Dedifferentiated amniotic fluid mesenchymal stem cell (primary cell): ENCODE measurements at regions not wholly inside any gene's neighbourhood (a gene's known extent, or its start where the extent isn't known, plus 50 kb on each side); places are given as distances from the start of the nearest gene placed in this dataset.

ENCODE experiments used
- DNase-seq: peaks from one replicate; pipeline ENCODE4 v3.0.0-alpha.2; 2016; ENCODE audit errors: extremely low spot score

DNA sequence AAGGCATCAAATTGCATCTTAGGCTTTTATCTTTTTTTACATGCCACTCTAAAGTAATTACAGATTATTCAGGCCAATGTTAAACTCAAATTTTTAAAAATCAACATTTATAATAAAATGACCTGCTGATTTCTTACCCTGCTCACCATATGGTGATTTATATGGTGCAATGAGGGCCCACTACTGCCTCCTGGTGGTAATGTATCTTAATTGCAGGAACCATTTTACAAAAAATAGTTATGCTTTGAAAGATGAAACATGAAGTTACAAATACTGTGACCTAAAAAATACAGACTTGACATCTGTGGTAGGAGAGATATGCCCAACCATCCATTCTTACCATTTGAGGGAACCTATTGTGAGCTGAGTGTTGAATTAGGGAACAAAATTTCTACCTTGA is 292.6 kb upstream of the TAS2R1 start:
- DNase-seq = no peak

DNA sequence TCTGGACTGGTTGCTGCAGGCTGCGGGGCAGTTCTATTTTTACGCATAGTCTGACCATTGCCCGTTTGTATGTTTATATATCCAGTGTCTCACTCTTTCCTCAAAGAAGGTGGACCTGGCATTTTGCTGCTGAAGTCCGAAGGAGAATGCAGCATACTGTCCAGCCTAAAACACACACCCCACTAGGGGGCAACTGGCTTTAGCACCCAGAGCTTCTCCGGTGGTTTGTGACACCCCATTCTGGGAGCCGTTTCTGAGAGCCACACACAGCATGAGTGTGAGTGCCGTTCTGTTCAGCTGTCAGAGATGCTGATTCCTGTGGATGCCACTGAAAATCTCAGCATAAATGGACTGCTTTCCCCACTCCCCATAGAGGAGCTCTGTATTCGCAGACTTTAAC is 290.5 kb upstream of the TAS2R1 start:
- no peak for DNase-seq

DNA sequence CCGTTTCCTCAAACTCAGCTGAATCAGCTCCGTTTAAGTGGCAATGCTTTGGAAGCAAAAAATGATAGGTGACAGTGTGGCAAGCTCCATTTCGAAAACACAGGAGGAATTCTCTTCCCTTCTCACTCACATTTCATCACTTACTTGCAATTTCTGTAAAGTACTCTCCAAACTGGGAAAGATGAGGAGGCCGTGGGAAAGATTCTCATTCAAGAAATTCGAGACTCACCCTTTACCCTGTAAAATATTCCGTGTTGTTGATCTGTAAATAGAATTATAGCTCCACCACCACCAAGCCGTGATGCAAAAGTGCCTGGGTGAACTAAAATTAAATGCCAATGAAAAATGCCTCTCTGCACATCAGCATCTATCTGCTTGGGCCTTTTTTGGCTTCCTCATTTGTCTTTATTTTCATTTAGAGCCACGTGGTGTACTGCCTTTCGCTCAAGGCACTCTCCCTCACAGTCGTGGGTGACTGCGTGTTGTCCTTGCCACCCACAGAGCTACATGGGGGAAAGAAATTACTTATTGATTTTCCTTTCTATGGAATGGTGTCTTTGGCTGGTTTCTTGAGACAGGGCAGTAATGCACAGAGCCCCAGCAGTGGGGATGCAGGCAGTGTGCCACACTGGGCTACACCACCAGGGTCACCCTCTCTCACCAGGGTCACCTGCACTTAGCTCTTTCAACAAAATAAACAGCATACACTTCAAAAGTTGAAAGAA is 289.3 kb upstream of the TAS2R1 start:
- no peak for DNase-seq

DNA sequence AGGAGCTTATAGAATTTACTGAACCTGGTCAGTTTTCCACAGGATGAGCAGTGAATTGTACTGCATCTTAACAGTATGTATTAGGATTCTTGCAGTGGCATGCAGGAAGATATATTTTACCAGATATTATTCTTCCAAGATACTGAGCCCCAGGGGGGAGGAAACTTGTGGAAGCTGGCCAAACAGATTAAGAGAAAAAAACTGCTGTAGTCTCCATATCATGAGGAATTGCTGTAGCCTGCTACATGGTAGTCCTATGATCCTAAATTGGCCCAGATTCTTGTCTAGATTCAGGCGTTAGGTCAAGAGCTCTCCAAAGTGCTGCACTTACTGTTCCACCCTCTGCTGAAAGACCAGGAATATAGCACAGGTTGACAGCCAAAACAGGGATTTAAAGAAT is 275.5 kb upstream of the TAS2R1 start:
- no peak for DNase-seq

DNA sequence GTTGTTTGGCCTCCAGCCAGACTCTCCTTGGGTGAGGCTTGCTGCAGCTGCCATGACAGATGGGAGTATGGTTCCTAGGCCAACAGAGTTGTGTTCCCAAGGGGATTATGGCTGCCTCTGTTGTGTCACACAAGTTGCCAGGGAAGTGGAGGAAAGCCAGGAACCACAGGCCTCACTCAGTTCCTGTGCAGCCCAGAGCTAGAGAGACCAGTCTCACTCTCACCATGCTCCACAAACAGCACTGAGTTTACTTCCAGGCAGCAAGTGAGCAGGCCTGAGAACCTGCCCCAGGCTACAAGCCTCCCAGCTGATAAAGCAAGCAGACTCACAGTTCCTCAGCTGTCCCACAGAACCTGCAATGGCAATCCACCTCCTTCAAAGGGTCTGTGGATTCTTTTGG is 273.6 kb upstream of the TAS2R1 start:
- DNase-seq = no peak

DNA sequence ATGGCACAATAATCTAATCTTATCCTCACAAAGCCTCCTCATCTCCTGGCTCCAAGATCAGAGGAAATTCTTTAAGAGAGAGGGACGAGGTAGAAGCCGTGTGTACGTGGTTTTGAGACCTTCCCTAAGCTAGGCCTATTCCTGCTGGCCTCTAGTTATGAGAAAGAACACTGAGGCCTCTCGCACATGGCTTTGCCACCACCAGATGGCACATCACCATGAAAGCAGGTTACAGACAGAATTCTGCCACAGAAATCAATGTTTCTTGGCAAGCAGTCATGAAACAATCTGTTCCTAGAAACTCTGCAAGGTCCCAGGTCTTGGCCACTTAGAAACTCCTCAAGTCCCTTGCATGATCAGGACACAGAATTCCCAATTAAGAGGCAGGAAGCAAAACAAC is 268.2 kb upstream of the TAS2R1 start:
- peak; percentile 28 for DNase-seq

DNA sequence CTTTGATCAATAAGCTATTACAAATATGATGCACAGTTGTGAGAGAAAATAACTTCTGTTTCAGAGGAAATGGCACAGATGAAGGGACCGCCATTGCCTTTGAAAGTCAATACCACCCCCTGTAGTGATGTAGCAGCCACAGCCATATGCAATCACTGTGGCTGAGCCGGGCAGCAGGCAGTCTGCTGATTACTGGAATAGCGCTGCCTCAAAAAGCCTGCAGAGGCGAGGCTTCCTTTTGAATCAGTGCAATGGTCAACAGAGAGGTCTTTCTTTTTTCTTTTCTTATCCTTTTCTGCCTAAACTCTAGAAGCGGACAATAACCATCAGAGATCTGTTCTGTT is 265.1 kb upstream of the TAS2R1 start:
- no peak for DNase-seq

DNA sequence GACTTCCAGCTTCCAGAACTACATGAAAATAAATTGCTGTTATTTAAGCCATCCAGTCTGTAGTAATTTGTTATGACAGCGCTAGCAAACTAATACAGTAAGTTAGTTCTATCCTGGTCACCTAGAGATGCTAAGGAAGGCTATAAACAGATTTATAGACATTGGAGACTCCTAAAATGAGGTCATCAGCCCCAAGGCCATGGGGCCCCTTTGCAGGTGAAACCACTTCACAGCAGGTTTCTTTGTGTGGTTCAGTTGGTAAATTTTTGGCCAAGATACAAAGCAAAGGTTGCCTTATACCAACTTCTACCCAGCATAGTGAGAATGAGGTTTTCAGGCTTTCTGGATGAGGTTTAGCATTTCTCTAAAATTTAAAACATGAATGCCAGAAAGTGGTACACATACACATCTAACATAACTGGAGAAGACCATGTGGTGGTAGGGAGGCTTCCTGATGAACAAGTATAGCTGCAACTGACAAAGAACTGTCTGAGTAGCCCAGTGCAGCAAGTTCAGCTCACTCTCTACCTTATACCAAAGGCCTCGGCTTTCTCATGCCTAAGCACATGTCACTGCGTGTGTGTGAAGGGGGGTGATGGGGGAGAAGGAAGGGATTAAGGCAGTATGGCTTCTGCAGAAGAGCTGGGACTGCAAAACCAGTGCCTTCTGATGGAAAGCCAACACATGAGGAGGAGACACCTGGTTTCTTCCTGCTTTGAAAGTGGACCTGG is 264.6 kb upstream of the TAS2R1 start:
- no peak for DNase-seq

DNA sequence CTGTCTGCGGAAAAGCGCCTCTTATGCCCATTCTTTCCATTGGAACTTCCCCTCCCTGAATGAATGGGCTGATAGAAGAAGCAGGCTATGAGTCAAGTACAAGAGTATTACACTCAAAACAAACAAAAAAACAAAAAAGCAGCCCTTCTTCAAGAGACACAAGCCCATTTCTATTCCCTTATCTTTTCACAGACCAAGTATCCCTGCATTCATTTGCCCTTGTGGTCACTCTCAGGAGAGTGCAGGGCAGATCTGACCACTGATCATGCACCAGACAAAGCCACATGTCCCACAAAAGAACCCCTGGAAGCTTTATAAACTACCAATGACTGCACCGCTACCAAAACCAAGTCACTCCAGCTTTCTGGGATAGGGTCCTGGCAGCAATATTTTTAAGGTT is 262.5 kb upstream of the TAS2R1 start:
- no peak for DNase-seq

DNA sequence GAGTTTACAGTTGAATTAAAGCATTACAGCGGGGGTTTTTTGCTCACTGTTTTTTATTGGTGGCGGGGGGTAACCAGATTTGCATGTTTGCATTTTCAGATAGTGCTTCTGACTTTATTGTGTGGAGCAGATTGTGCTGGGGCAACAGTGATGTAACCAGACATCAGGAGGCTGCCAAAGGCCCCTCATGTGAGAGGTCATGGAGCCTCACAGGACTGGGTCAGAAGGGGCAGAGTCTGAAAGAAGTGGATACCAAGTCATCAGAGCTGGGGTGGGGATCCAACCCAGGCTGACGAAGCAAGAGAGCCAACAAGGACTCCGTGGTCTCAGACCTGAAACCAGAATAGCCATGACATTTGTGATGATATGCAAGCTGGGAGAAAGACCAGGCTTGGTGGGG is 259.4 kb upstream of the TAS2R1 start:
- DNase-seq = no peak

DNA sequence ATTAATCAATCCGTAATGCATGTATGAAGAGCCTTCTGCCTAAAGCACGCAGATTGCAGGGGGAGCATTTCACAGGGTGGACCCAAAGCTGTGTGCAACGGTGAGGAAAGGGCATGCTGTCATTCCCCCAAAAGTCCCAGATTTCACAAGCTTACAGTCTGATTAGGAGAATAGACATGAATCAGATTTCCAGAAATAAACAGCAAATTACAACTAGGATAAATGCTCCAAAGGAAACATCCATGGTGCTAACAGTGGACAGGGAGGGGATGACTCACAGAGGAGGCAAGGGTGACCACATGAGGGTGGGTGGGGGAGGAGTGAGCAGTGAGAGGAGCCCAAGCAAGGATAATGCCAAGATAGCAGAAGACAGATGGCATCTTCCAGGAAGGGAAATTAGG is 258.4 kb upstream of the TAS2R1 start:
- peak; percentile 42 for DNase-seq

DNA sequence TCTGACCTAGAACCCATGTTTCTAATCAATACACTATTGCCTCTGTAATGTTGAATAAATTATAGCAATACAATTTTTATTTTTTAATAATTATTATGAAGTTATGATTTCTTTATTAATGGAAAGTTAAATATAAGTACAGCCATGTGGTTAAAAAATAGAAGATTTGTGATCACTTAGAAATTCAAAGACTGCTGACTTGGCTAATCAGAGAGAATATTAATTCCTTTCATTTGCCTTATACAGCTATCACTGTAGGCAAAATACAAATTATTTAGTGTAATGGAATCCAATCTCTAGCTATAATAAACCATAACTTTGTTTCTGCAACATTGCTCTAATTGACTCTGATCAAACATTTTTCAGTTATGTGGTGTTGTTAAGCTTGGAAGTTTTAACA is 255.0 kb upstream of the TAS2R1 start:
- DNase-seq = no peak

DNA sequence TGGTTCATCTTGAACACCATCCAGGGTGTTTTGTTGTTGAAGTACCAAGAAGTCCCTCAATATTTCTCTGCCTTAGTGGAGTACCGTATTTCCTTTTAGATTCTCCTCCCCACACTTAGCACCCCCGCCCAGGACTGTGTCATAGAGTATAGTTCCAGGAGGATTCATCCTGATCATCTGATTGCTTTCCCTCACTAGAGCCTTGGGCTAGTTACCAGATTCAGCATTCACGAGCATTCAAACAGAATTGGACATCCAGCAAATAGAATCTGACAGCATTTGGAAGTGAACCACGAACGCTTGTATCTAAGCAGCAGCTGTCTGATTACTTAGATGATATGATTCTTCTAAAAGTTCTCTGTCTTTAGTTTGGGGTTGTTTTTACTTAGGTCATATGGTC is 248.1 kb upstream of the TAS2R1 start:
- peak; percentile 31 for DNase-seq

DNA sequence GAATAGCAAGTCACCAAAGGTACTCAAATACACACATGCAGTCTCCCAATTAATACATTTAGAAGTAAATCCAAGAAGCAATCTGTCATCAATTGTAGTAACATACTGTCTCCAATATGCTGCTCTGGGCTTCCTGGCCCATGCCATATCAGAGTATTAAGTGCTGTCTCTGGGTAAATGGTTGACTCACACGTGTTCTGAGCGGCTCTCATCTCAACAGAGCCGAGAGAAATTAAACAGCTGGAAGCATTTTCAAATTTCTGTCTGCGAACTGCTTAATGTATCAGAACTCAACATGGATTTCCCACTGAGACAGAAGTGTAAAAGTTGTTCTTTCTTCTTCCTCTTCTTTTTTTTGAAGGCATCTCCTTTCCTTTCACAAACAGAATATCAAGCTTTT is 247.3 kb upstream of the TAS2R1 start:
- DNase-seq = no peak

DNA sequence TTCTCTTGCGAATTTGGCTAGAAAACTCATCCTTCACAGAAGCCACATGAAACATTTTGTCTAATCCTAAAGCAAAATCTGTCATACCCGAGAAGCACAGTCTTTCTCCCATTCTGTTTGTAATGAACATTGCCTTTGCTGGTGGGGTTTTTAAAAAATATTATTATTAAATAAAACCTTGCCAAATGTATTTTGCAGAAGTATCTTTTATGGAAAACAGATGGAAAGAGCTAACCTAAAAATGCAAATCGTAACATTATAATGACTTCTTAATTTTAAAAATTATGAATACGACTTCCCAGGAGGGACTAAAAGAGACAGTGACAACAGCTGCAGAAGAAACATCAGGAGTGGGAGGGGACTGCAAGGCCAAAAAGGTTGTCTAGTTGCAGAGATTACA is 246.3 kb upstream of the TAS2R1 start:
- no peak for DNase-seq

DNA sequence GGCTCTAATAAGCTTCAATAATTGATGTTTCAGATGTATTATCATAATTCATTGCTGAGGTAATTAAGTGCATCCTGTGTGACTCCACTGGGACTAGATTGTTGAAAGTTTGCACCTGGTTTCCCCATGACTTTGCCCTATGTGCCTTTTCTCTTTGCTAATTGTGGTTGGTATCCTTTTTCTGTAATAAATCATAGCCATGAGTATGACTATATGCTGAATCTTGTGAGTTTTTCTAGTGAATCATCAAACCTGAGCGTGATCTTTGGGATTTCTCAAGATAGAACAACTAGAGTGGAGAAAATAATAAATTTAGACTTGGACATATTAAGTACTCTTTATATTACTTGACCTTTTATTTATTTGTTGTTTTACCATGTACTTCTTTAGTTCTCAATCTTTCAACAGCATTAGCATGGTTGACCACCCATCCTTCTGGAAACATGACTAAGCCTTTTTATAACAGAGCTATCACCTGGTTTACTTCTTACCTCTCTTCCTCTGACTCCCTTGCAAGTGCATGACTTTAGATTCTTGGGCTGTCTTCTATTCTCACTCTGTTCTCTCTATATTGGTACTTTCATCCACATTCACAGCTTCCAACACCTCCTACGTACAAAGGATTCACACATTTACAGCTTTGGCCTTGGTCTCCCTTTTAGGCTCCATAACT is 239.6 kb upstream of the TAS2R1 start:
- peak; percentile 41 for DNase-seq

DNA sequence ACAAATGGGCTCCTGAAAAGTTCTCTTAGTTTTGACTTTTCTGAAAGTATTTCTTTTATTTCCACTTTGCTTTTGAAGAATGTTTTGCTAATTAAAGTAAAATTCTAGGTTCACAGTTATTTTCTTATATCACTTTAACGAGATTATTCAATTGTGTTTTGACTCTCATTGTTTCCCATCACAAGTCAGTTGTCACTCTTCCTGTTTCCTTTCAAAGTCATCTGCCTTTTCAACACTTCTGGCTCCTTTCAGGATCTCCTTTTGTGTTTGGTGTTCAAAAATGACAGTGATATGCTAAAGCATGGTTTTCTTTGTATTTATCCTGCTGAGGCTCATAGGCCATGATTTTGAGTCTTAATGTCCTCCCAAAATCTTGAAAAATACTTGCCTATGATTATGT is 235.4 kb upstream of the TAS2R1 start:
- DNase-seq = no peak

DNA sequence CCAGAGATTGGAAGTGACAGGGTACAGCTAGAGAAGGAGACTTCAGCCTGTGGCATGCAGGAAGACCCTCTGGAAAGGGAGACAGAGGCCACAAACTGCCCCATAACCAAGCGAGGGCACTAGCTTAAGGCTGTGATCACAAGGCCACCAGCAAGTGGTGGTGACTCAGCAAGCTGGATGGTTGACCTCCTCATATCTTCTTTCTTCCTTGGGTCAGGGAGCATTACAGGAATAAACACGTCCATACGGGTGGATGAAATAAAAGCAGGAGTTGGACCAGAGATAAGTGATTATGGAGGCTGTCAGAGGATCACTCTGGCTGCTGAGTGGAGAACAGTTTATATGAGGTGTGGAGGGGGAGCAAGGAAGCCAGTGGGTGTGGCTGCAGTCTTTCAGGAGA is 234.6 kb upstream of the TAS2R1 start:
- DNase-seq = no peak

DNA sequence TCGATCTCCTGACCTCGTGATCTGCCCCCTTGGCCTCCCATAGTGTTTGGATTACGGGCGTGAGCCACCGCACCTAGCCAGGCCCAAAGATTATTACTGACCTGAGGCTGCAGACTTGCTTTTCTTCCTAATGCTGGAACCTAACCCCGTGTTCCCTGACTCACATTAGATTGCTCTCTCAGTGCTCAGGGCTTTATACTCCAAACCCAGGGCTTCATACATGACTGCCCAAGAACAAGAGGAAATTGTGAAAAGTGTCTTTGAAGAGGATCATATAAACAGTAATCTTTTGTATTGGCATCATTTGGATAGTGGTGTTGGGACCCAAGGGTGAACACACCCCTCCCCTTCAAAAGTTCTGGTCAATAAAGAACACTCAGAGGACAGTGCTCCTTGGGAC is 233.3 kb upstream of the TAS2R1 start:
- DNase-seq = no peak

DNA sequence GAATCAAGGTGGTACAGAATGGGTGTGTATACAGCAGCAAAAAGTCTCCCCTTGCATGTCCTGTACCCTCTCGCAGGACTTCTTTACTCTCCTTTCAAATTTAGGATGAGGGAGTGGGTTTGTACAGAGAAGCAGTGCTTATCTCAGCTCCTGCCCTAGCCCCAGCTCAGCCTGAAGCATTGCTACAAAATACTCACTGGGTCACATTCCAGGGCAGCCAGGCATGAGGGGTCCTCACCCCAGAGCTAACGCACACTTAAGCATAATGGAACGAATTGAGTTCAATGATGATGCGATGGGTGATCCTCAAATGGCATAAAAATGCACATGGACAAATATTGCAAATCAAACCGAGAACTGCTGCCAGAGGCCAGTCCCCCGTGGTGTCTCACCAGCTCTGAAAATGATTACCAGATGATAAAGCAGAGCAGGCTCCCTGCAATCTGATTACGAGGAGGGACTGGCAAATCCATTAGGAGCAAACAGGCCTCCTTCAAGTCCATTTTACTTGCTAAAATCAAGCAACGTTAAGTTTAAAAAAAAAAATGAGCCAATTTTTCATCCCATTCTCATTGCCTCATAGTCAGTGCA is 231.6 kb upstream of the TAS2R1 start:
- no peak for DNase-seq

DNA sequence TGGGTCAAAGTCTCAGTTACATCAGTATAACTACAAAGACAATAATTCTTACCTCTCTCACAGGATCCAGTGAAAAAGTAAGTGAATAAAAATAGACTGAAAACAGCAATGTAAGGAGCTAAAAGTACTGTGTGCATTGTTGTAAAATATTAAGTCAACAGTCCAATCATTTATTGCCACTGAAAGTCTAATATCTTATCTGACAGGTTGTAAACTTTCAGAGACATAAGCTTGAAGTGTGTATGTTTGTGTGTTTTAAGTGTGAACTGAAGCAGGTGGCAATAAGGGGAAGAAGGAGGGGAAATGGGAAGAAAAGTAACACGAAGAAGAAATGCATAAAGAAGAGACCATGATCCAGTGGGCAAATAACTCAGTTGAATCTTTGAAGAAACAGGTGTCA is 229.7 kb upstream of the TAS2R1 start:
- no peak for DNase-seq

DNA sequence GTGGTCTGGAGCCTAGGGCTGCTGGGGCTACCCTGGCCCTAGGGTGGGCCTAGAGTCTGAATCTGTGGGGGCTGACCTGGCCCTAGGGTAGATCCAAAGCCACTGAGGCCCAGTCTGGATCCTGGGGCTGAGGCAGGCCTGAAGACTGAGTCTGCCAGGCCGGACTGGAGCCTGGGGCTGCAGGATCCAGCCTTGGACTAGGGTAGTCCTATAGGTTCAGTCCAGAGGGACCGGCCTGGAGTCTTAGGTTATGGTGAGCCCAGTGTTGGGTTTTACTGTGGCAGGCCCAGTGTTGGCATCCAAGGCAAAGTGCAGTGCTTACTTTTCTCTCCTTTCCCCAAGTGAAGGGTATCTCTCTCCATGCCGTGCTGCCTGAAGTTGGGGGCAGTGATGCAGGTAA is 227.9 kb upstream of the TAS2R1 start:
- DNase-seq = no peak

DNA sequence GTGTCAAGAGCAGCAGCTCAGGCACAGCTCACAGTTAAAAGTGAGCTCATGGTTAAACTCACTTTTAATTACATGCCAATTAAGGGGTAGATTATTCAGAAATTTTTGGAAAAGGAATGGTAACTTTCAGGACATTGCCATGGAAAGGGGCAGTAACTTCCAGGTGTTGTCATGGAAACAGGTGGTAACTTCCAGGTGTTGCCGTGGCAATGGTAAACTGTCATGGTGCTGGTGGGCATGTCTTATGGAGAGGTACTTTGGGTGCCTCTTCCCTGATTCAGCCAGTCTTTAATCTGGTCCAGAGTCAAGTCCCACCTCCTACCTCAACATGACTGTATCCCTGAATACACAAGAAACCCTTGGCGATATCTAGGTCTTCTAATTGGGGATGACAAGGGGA is 223.2 kb upstream of the TAS2R1 start:
- DNase-seq = no peak
